Ovary (tissue), 7 donors: ENCODE measurements at regions not wholly inside any gene's neighbourhood (a gene's known extent, or its start where the extent isn't known, plus 50 kb on each side); places are given as distances from the start of the nearest gene placed in this dataset.
"Not testable (repeated sequence)": the region's sequence is repeated elsewhere in the genome, so short reads cannot be mapped to it uniquely, and the experiment has no call there.

ENCODE experiments used
- DNase-seq, 5 donors: peaks; one replicate each; pipeline ENCODE4 v3.0.0-alpha.2; 2019 to 2020
- H3K27ac ChIP-seq, 2 donors: fragments of 200-600 bp; one replicate each; pipeline versions ENCODE4 v1.5.1 to v1.8.0; 2019 to 2022
- H3K27me3 ChIP-seq: fragments of 200-600 bp; one replicate; pipeline ENCODE4 v1.8.0; 2022
- H3K36me3 ChIP-seq: fragments of 200-600 bp; sonication (generic); one replicate; pipeline ENCODE4 v1.5.1; 2019
- H3K4me1 ChIP-seq: one replicate; pipeline ENCODE4 v1.8.1; 2013; ENCODE audit warnings: mild to moderate bottlenecking, moderate library complexity; ENCODE audit not compliant: insufficient read depth
- H3K4me3 ChIP-seq: fragments of 200-600 bp; sonication (generic); one replicate; pipeline ENCODE4 v1.5.1; 2017
- H3K9me3 ChIP-seq, 2 donors: fragments of 200-600 bp in 1 of 2; sonication (generic) in 1 of 2; one replicate each; pipeline versions ENCODE4 v1.5.1 to v1.8.1; 2013 to 2019; ENCODE audit warnings: mild to moderate bottlenecking in 1 of 2, moderate library complexity in 1 of 2
- CTCF ChIP-seq, 3 donors: fragments of 450-650 bp in 2 of 3; fragments of 200-600 bp in 1 of 3; IDR thresholded peaks; one replicate each; pipeline versions ENCODE4 v1.5.1 to v1.8.0; 2016 to 2022; ENCODE audit warnings: antibody characterized with exemption in 3 of 3, mild to moderate bottlenecking in 1 of 3
- EP300 ChIP-seq: sonication (generic); formaldehyde crosslinking; IDR thresholded peaks from one replicate; pipeline ENCODE4 v1.6.1; 2017; ENCODE audit warnings: antibody characterized with exemption
- POLR2A ChIP-seq: fragments of 450-650 bp; IDR thresholded peaks from one replicate; pipeline ENCODE4 v1.6.1; 2017; ENCODE audit warnings: antibody characterized with exemption, mild to moderate bottlenecking, moderate library complexity
- WGBS, 3 donors: extraction: QIAGEN DNeasy Blood & Tissue Kit in 1 of 3; methylation state at CpG; one replicate each; pipeline versions ENCODE4 v1.1.5 to v1.1.7; 2013 to 2017; 5-methylcytosine and 5-hydroxymethylcytosine counted together
- intact Hi-C, 4 donors: fragments of 100-400 bp; cut with DNase I; formaldehyde crosslinking; loops; one replicate each; pipeline versions ENCODE4 v1.11.0 to v1.15.1; 2022 to 2023
- donor health status: DM: no; HTN: no; CAD: no; lungs with moderate emphysema.
- donor health status: DM: no; HTN: no; CAD: no.
- donor health status: Bipolar disorder and iron deficiency.
- donor health status: DM: no; HTN: no; CAD: no.
- donor health status: DM: yes; HTN: yes; CAD: no.

GRCh38 chr2:176876493-176877103, 336.0 kb upstream of the HNRNPA3 start:
- Histone ChIP-seq H3K4me1 (no peaks in the 10 kb centered on the region), H3K4me3 (no peak overlapping the region), H3K27ac (no peak overlapping the region), H3K36me3 (no peaks in the 10 kb centered on the region), H3K9me3 (no peaks in the 10 kb centered on the region), H3K27me3 (no peaks in the 10 kb centered on the region)
- intact Hi-C loops = no loop called here
- WGBS, 3 donors = 86 to 91% (median 88%) methylated on average over 4 of the region's 4 CpGs
- DNase-seq = no peak
- no peak for TF ChIP-seq EP300

GRCh38 chr2:176879426-176879995, 333.1 kb upstream of the HNRNPA3 start:
- intact Hi-C loops = no loop called here
- H3K9me3 ChIP-seq = no peaks in the 10 kb centered on the region
- H3K4me3 ChIP-seq = no peak overlapping the region
- no peak overlapping the region for H3K27ac ChIP-seq
- no peaks in the 10 kb centered on the region for H3K4me1 ChIP-seq
- no peaks in the 10 kb centered on the region for H3K36me3 ChIP-seq
- WGBS, 3 donors = 52 to 53% (median 52%) methylated on average over 5 of the region's 5 CpGs
- TF ChIP-seq CTCF (IDR thresholded peaks at IDR 0.05) = no peak
- TF ChIP-seq EP300 = no peak
- no peak for TF ChIP-seq POLR2A
- no peak for DNase-seq
- no peaks in the 10 kb centered on the region for H3K27me3 ChIP-seq

- H3K27ac ChIP-seq, DNase-seq, H3K4me3 ChIP-seq, H3K9me3 ChIP-seq, H3K4me1 ChIP-seq, H3K36me3 ChIP-seq, intact Hi-C loops, H3K27me3 ChIP-seq: not testable (repeated sequence)
- 79 to 91% (median 88%) methylated on average over 1 of the region's 1 CpG for WGBS, 3 donors
These were observed 330.5 kb upstream of the HNRNPA3 start for GRCh38 chr2:176882045-176882444.

GRCh38 chr2:176885001-176885643, 327.5 kb upstream of the HNRNPA3 start:
- Histone ChIP-seq H3K36me3 (no peaks in the 10 kb centered on the region), H3K27me3 (no peaks in the 10 kb centered on the region), H3K9me3 (no peaks in the 10 kb centered on the region), H3K27ac (no peak overlapping the region), H3K4me3 (no peak overlapping the region), H3K4me1 (no peaks in the 10 kb centered on the region)
- DNase-seq = no peak
- intact Hi-C loops = no loop called here
- TF ChIP-seq CTCF (IDR thresholded peaks at IDR 0.05) = no peak
- no peak for TF ChIP-seq EP300
- no peak for TF ChIP-seq POLR2A
- 47 to 60% (median 51%) methylated on average over 3 of the region's 3 CpGs for WGBS, 3 donors

- TF ChIP-seq POLR2A (no peak), EP300 (no peak), CTCF (IDR thresholded peaks at IDR 0.05) (no peak)
- Histone ChIP-seq H3K27ac (no peak overlapping the region), H3K9me3 (no peaks in the 10 kb centered on the region), H3K4me3 (no peak overlapping the region), H3K36me3 (no peaks in the 10 kb centered on the region), H3K4me1 (no peaks in the 10 kb centered on the region), H3K27me3 (no peaks in the 10 kb centered on the region)
- intact Hi-C loops = no loop called here
- WGBS, 3 donors = 80 to 88% (median 86%) methylated on average over 2 of the region's 2 CpGs
- DNase-seq = no peak
These were observed 326.9 kb upstream of the HNRNPA3 start for GRCh38 chr2:176885661-176886060.
